K562 (cell line): ENCODE measurements at regions not wholly inside any gene's neighbourhood (a gene's known extent, or its start where the extent isn't known, plus 50 kb on each side); places are given as distances from the start of the nearest gene placed in this dataset.

Experiments used
- ATF6 ChIP-seq: sonication (generic); formaldehyde crosslinking; IDR thresholded peaks from 2 replicates; pipeline ENCODE4 v1.4.0; 2020; ENCODE audit warnings: mild to moderate bottlenecking, missing genetic modification reagents
- CUX1 ChIP-seq: fragments of 200-800 bp; sonication (Bioruptor generic); IDR thresholded peaks from 2 replicates; pipeline ENCODE4 v1.6.1; 2016; ENCODE audit warnings: missing genetic modification characterization, missing compliant biosample characterization
- ETV1 ChIP-seq: fragments of 450-650 bp; conservative IDR thresholded peaks from 2 replicates; pipeline ENCODE4 v1.6.1; 2016; ENCODE audit warnings: missing genetic modification characterization, control low read depth, low read depth, missing compliant biosample characterization
- FOXP1 ChIP-seq: sonication (generic); formaldehyde crosslinking; IDR thresholded peaks from 2 replicates; pipeline ENCODE4 v1.8.0; 2022; ENCODE audit warnings: mild to moderate bottlenecking, missing genetic modification reagents
- IFI16 ChIP-seq: fragments of 250-450 bp; sonication (Bioruptor Pico); IDR thresholded peaks from 2 replicates; pipeline ENCODE4 v2.1.2; 2022; ENCODE audit warnings: mild to moderate bottlenecking, inconsistent platforms
- KLF16 ChIP-seq: IDR thresholded peaks from 2 replicates; pipeline ENCODE4 v1.6.1; 2016; ENCODE audit warnings: antibody characterized with exemption
- NCOA1 ChIP-seq: fragments of 450-650 bp; IDR thresholded peaks from 2 replicates; pipeline ENCODE4 v1.6.1; 2016; ENCODE audit warnings: low read depth
- RNF219 ChIP-seq: fragments of 250-450 bp; sonication (Bioruptor Pico); IDR thresholded peaks from 2 replicates; pipeline ENCODE4 v1.5.0; 2022; ENCODE audit warnings: mild to moderate bottlenecking
- TFAM ChIP-seq: fragments of 250-450 bp; sonication (Bioruptor Pico); conservative IDR thresholded peaks from 2 replicates; pipeline ENCODE4 v1.5.0; 2021; ENCODE audit warnings: mild to moderate bottlenecking, moderate library complexity
- ZNF174 ChIP-seq: fragments of 250-450 bp; sonication (Bioruptor Pico); IDR thresholded peaks from 2 replicates; pipeline ENCODE4 v1.4.0; 2020; ENCODE audit warnings: mild to moderate bottlenecking
- ZSCAN29 ChIP-seq: fragments of 450-650 bp; IDR thresholded peaks from 2 replicates; pipeline ENCODE4 v1.6.1; 2017

GRCh38 chr5:105430516-105430915 is 1867.9 kb upstream of the NUDT12 start (continued):
- TF ChIP-seq CUX1 (CRISPR knock-in tag) = no peak
- no peak for TF ChIP-seq ETV1 (tag)
- no peak for TF ChIP-seq RNF219 (CRISPR knock-in tag)
- TF ChIP-seq ZNF174 (CRISPR knock-in tag) = no peak
- no peak for TF ChIP-seq ATF6
- TF ChIP-seq ZSCAN29 = no peak
- no peak for TF ChIP-seq KLF16
- no peak for TF ChIP-seq IFI16 (CRISPR knock-in tag)
- TF ChIP-seq NCOA1 = no peak
- no peak for TF ChIP-seq TFAM (CRISPR knock-in tag)
- TF ChIP-seq FOXP1 = no peak
